Fibroblast of pulmonary artery (primary cell): ENCODE measurements at regions not wholly inside any gene's neighbourhood (a gene's known extent, or its start where the extent isn't known, plus 50 kb on each side); places are given as distances from the start of the nearest gene placed in this dataset.

Experiments
- DNase-seq: peaks from one replicate; pipeline ENCODE4 v3.0.0-alpha.2; 2010; ENCODE audit warnings: low read depth
- H3K4me3 ChIP-seq: replicated peaks from 2 replicates; pipeline ENCODE4 v1.5.1; 2011; ENCODE audit warnings: low read depth, mild to moderate bottlenecking, control low read depth, low read length, moderate library complexity
- TF ChIP-seq, protein P1 (sequence below): IDR thresholded peaks from 2 replicates; pipeline ENCODE4 v1.5.1; 2011; ENCODE audit warnings: mild to moderate bottlenecking, control low read depth, low read length, inconsistent platforms; ENCODE audit errors: missing control alignments

DNA sequence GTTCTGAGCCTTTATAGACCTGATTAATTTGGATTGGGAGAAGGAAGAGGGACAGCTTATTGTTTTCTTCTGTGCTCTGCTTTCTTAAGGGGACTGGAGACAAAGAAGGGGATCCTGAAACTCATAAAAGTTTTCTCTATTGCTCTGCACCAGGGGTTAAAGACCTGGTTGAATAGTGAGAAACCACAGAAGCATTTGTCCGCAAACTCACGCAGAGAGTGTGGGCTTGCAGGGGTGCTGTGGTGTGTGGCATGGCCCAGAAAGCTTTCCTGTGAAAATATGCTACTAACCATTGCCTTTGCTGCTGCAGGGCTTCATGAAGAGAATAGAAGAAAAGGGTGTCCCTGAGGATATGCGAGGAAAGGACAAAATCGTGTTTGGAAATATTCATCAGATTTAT, 73.1 kb upstream of the UMPS start:
- H3K4me3 ChIP-seq: no peak overlapping the region
- TF ChIP-seq, protein P1, sequence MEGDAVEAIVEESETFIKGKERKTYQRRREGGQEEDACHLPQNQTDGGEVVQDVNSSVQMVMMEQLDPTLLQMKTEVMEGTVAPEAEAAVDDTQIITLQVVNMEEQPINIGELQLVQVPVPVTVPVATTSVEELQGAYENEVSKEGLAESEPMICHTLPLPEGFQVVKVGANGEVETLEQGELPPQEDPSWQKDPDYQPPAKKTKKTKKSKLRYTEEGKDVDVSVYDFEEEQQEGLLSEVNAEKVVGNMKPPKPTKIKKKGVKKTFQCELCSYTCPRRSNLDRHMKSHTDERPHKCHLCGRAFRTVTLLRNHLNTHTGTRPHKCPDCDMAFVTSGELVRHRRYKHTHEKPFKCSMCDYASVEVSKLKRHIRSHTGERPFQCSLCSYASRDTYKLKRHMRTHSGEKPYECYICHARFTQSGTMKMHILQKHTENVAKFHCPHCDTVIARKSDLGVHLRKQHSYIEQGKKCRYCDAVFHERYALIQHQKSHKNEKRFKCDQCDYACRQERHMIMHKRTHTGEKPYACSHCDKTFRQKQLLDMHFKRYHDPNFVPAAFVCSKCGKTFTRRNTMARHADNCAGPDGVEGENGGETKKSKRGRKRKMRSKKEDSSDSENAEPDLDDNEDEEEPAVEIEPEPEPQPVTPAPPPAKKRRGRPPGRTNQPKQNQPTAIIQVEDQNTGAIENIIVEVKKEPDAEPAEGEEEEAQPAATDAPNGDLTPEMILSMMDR: no peak
- DNase-seq: no peak

DNA sequence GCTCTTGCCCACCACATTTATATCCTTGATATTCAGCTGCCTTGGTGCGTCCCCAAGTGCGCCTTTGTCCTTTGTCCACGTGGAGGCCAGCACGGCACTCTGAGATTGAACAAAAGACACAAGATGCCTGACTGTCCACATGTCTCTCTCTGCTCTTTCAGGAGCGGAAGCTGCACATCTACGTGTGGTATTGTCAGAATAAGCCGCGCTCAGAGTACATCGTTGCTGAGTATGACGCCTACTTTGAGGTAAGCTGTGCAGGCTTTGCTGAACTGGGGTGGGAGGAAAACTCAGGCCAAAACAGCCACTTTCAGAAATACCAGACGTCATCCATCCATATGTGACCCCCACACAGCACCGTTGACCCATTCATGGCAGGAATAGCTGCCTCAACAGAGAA, 72.0 kb upstream of the UMPS start:
- TF ChIP-seq, protein P1: no peak
- DNase-seq: no peak
- H3K4me3 ChIP-seq: no peak overlapping the region

DNA sequence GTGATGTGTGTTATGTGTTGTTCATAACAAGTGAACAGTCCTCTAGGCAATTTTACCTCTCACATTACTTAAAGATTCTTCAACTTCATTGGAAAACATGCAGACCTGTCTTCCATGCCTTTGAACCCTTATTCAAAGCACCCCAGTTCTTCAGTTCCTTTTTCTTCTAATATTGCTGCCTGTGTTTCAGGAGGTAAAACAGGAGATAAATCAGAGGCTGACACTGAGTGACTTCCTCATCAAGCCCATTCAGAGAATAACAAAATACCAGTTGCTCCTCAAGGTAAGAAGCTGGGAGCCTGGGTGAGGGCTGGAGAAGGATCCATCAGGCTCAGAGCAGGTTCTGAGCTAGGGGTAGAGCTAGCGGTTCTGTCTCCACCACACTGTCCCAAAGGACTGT, 71.1 kb upstream of the UMPS start:
- TF ChIP-seq, protein P1: no peak
- no peak overlapping the region for H3K4me3 ChIP-seq
- no peak for DNase-seq

DNA sequence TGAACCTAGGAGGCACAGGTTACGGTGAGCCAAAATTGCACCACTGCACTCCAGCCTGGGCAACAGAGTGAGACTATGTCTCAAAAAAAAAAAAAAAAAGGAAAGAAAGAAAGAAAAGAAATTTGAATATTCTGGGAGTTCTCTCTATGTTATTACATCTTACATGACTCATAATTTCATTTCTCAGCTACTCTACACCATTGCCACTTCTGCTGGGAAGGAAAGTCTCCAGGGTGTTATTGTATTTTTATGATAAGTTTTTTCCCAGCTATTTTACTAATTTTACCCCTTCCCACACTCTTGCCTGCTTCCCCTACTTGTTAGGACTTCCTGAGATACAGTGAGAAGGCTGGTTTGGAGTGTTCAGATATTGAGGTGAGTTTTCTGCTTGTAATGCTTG, 69.7 kb upstream of the UMPS start:
- DNase-seq: no peak
- no peak overlapping the region for H3K4me3 ChIP-seq
- TF ChIP-seq, protein P1: no peak

DNA sequence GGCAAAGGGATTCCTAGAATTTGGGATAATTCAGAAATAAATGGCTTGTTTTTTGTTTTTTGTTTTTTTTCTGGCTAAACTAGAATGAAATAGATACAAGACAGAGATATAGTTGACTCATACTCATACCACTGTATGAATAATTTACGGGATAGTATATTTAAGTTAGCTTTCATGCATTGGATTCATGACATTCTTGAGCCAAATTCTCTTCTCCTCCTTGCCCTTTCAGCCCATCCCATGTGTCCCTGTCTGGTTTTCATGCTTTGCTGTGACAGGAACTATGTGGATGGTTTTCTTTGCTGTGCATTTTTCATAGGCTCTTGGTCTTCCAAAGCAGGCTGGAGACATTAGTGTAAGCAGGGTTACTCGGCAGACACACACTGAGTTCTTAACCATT, 66.6 kb upstream of the UMPS start:
- no peak for DNase-seq
- H3K4me3 ChIP-seq: no peak overlapping the region
- TF ChIP-seq, protein P1: no peak

DNA sequence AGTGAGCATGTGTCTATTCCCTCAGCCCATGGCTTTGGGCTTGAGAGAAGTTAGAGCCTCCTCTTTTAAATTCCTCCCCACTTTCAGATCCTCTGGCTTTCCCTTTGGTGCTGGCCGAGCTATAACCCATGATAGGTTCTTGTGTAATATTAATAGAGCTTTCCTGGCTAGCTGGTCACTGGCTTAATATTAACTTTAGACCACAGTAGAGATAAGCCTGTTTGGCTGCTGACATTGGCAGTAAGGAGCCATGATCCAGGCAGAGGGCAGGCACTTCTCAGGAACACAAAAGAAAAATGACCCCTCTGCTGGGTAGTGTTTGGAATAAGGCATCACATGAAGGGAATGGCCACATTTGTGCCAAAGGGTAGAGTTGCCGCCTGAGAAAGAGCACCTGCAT, 65.4 kb upstream of the UMPS start:
- TF ChIP-seq, protein P1: no peak
- no peak for DNase-seq
- H3K4me3 ChIP-seq: no peak overlapping the region

DNA sequence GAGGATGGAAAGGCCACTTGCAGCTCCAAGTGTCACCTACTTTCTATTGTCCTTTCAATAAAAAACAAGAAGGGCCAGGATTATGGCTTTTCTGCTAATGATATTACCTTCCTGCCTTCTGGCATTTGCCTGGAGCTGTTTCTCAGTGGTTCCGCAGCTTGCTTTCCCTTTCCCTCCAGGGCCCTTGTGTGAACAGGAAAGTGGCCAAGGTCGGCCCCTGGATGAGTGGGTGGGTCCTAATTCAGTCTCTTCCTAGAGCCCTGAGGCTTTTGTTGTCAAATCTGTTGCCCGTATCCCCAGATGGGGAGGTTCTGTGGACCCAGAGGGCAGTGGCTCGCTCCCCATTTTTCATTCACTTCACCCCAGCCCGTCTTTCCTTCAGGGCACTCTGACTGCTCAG, 64.2 kb upstream of the UMPS start:
- no peak overlapping the region for H3K4me3 ChIP-seq
- TF ChIP-seq, protein P1: no peak
- DNase-seq: no peak
